ENCODE measurements at regions not wholly inside any gene's neighbourhood (a gene's known extent, or its start where the extent isn't known, plus 50 kb on each side); places are given as distances from the start of the nearest gene placed in this dataset.
"Not testable (repeated sequence)": the region's sequence is repeated elsewhere in the genome, so short reads cannot be mapped to it uniquely, and the experiment has no call there.

- no peak for TF ChIP-seq CTCF (IDR thresholded peaks at IDR 0.05)
- no peaks in the 10 kb centered on the region; the same call in 1 of the 2 replicates for H3K27me3 Mint-ChIP-seq (ENCODE audit: insufficient read depth)
- H3K27ac Mint-ChIP-seq = peak overlapping the region; percentile 53; the same call in 1 of the 2 replicates
- DNase-seq = no peak
- peaks cover 10% of the 10 kb centered on the region for H3K36me3 Mint-ChIP-seq (ENCODE audit: low read depth)
- peaks cover 6% of the 10 kb centered on the region; the same call in 1 of the 2 replicates for H3K4me1 Mint-ChIP-seq (ENCODE audit: low read depth)
- H3K4me3 Mint-ChIP-seq = peak overlapping the region; percentile 72; the same call in 1 of the 2 replicates
- peaks cover 44% of the 10 kb centered on the region for H3K9me3 Mint-ChIP-seq
Measured at GRCh38 chr4:66017671-66018070, 347.4 kb upstream of the EPHA5 start.

- no peak overlapping the region for H3K4me3 Mint-ChIP-seq
- H3K27ac Mint-ChIP-seq = no peak overlapping the region
- no peak for DNase-seq
- H3K36me3 Mint-ChIP-seq (ENCODE audit: low read depth) = peaks cover 15% of the 10 kb centered on the region
- H3K4me1 Mint-ChIP-seq (ENCODE audit: low read depth) = peaks cover 6% of the 10 kb centered on the region; the same call in 1 of the 2 replicates
- no peaks in the 10 kb centered on the region; the same call in 1 of the 2 replicates for H3K27me3 Mint-ChIP-seq (ENCODE audit: insufficient read depth)
- TF ChIP-seq CTCF (IDR thresholded peaks at IDR 0.05) = no peak
- peaks cover 49% of the 10 kb centered on the region for H3K9me3 Mint-ChIP-seq
Measured at GRCh38 chr4:66016240-66016639, 346.0 kb upstream of the EPHA5 start.

GRCh38 chr4:66014146-66014765 is 344.0 kb upstream of the EPHA5 start:
- H3K4me3 Mint-ChIP-seq = no peak overlapping the region

GRCh38 chr4:66000510-66001117 is 330.3 kb upstream of the EPHA5 start:
- H3K36me3 Mint-ChIP-seq (ENCODE audit: low read depth) = no peaks in the 10 kb centered on the region; the same call in 1 of the 2 replicates
- peak overlapping the region; percentile 49; the same call in 1 of the 2 replicates for H3K4me3 Mint-ChIP-seq
- no peak for TF ChIP-seq CTCF (IDR thresholded peaks at IDR 0.05)
- H3K27ac Mint-ChIP-seq = peak overlapping the region; percentile 62; the same call in 1 of the 2 replicates
- H3K9me3 Mint-ChIP-seq = peaks cover 24% of the 10 kb centered on the region
- DNase-seq = no peak
- peaks cover 17% of the 10 kb centered on the region; the same call in 1 of the 2 replicates for H3K4me1 Mint-ChIP-seq (ENCODE audit: low read depth)
- H3K27me3 Mint-ChIP-seq (ENCODE audit: insufficient read depth) = peaks cover 2% of the 10 kb centered on the region

More at GRCh38 chr4:66014146-66014765, 344.0 kb upstream of the EPHA5 start:
- Mint-ChIP-seq H3K27ac (no peak overlapping the region), H3K9me3 (peaks cover 52% of the 10 kb centered on the region), H3K36me3 (ENCODE audit: low read depth) (peaks cover 15% of the 10 kb centered on the region), H3K27me3 (ENCODE audit: insufficient read depth) (no peaks in the 10 kb centered on the region; the same call in 1 of the 2 replicates), H3K4me1 (ENCODE audit: low read depth) (peaks cover 6% of the 10 kb centered on the region; the same call in 1 of the 2 replicates)
- no peak for TF ChIP-seq CTCF (IDR thresholded peaks at IDR 0.05)
- no peak for DNase-seq

GRCh38 chr4:65999518-65999871 is 329.2 kb upstream of the EPHA5 start:
- Mint-ChIP-seq H3K36me3 (ENCODE audit: low read depth) (no peaks in the 10 kb centered on the region; the same call in 1 of the 2 replicates), H3K4me3 (peak overlapping the region; percentile 29; the same call in 1 of the 2 replicates), H3K9me3 (peaks cover 16% of the 10 kb centered on the region), H3K4me1 (ENCODE audit: low read depth) (peaks cover 17% of the 10 kb centered on the region; the same call in 1 of the 2 replicates), H3K27me3 (ENCODE audit: insufficient read depth) (peaks cover 2% of the 10 kb centered on the region), H3K27ac (peak overlapping the region; percentile 30; the same call in 1 of the 2 replicates)
- DNase-seq = no peak
- TF ChIP-seq CTCF (IDR thresholded peaks at IDR 0.05) = no peak

GRCh38 chr4:65998807-65999517 is 328.7 kb upstream of the EPHA5 start:
- H3K4me1 Mint-ChIP-seq (ENCODE audit: low read depth) = peaks cover 17% of the 10 kb centered on the region; the same call in 1 of the 2 replicates
- DNase-seq; H3K27me3 Mint-ChIP-seq (ENCODE audit: insufficient read depth); H3K36me3 Mint-ChIP-seq (ENCODE audit: low read depth): not testable (repeated sequence)
- H3K9me3 Mint-ChIP-seq = peaks cover 11% of the 10 kb centered on the region
- peak overlapping the region; percentile 29; the same call in 1 of the 2 replicates for H3K4me3 Mint-ChIP-seq
- peak overlapping the region; percentile 30; the same call in 1 of the 2 replicates for H3K27ac Mint-ChIP-seq
